ENCODE measurements at regions not wholly inside any gene's neighbourhood (a gene's known extent, or its start where the extent isn't known, plus 50 kb on each side); places are given as distances from the start of the nearest gene placed in this dataset.
A peak's percentile ranks its signal among the peaks of the same experiment; 100 is the strongest.

GRCh38 chr1:54485416-54485815, 62.6 kb upstream of the ACOT11 start:
- Histone ChIP-seq H2AFZ (ENCODE audit: low read depth, low read length) (no peak overlapping the region), H3K27me3 (ENCODE audit: control insufficient read depth in 2 of 2, insufficient read depth in 2 of 2, low read length in 2 of 2) (no peaks in the 10 kb centered on the region), H3K9me1 (ENCODE audit: control insufficient read depth, insufficient read depth, low read length) (peaks cover 2% of the 10 kb centered on the region), H3K4me1 (replicated peaks in 1 of 2; ENCODE audit: control insufficient read depth in 2 of 2, insufficient read depth in 2 of 2, low read length in 2 of 2) (peaks cover 24 to 40% of the 10 kb centered on the region in 2 experiments), H3K27ac (ENCODE audit: extremely low read depth, low read depth, low read length) (no peak overlapping the region), H4K20me1 (replicated peaks; ENCODE audit: control insufficient read depth, insufficient read depth, low read length) (no peaks in the 10 kb centered on the region), H3K4me2 (ENCODE audit: insufficient read depth, low read length) (no peak overlapping the region), H3K9ac (ENCODE audit: insufficient read depth in 1 of 2, low read depth in 2 of 2, low read length in 2 of 2) (no peak overlapping the region), H3K79me2 (ENCODE audit: control insufficient read depth, insufficient read depth, low read length) (no peaks in the 10 kb centered on the region; the same call in 2 of the 3 replicates), H3K36me3 (ENCODE audit: control insufficient read depth, insufficient read depth, low read length) (no peaks in the 10 kb centered on the region), H3K4me3 (no peak overlapping the region), H3K9me3 (replicated peaks; ENCODE audit: control insufficient read depth, insufficient read depth, low read depth, low read length) (no peaks in the 10 kb centered on the region)
- ATAC-seq (no peak), FAIRE-seq (no peak), DNase-seq (ENCODE audit: extremely low read depth in 1 of 4, low spot score in 3 of 4) (no peak)
- CTCF ChIA-PET (ENCODE audit: low intra/inter-chr PET ratio), result no interaction called here
- intact Hi-C loops (cut with micrococcal nuclease) (loop anchor here (10.0 kb wide), 1 partner anchor 271 kb away; no protein-coding TSS in a partner anchor), in situ Hi-C loops (cut with MboI) (loop anchor here (5.0 to 25.0 kb wide), 2 partner anchors 78 to 173 kb away; partner anchors contain the start of gene SSBP3)
- whole genome bisulfite sequencing (ENCODE audit: insufficient coverage, low coverage, missing lambda C conversion rate), result 55% methylated on average over 5 of the region's 5 CpGs
- BruUV-seq (replicated peaks), result no TSS peak
- POLR2A ChIA-PET, result no interaction called here
- no peak for TF ChIP-seq MTA1 (IDR thresholded peaks at IDR 0.05; ENCODE audit: borderline replicate concordance)
- peak; percentile 95 for TF ChIP-seq CEBPB (tag; IDR thresholded peaks at IDR 0.05)
- TF ChIP-seq CEBPG (CRISPR knock-in tag; IDR thresholded peaks at IDR 0.05), result peak; percentile 78
- peak; percentile 69 to 87 for TF ChIP-seq CEBPG (tag; conservative IDR thresholded peaks at IDR 0.05 in 1 of 2, IDR thresholded peaks at IDR 0.05 in 1 of 2)
- TF ChIP-seq ZEB2 (IDR thresholded peaks at IDR 0.05), result no peak

DNA sequence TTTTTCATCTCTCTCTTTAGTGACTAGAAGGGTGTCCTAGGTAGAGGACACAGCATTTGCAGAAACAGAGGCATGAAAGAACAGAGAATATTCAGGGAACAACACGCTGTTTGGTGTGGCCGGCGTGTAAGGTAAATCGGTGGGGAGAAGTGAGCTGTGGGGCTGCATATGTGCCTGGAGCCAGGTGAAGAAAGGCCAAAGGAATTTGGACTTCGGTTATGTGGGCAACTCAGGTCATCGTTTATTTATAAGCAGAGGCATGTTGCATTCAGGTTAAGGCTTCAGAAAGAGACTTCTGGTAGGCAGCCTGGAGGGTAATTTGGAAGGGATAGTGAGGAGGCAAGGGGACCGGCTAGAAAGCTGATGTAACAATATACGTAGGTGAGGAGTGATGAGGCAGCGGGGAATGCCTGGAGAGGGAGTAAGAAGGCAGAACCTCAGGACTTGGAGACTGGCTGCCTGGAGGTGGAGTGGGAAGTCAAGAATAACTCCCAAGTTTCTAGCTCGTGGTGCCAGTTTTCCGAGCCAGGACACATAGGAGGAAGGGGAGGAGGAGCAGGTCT, 64.1 kb upstream of the ACOT11 start:
- BruUV-seq (replicated peaks), result no TSS peak
- Histone ChIP-seq H3K79me2 (ENCODE audit: control insufficient read depth, insufficient read depth, low read length) (no peaks in the 10 kb centered on the region; the same call in 2 of the 3 replicates), H3K9me3 (replicated peaks; ENCODE audit: control insufficient read depth, insufficient read depth, low read depth, low read length) (no peaks in the 10 kb centered on the region), H4K20me1 (replicated peaks; ENCODE audit: control insufficient read depth, insufficient read depth, low read length) (no peaks in the 10 kb centered on the region), H2AFZ (ENCODE audit: low read depth, low read length) (peak overlapping the region; percentile 65), H3K4me1 (replicated peaks in 1 of 2; ENCODE audit: control insufficient read depth in 2 of 2, insufficient read depth in 2 of 2, low read length in 2 of 2) (peaks cover 33% of the 10 kb centered on the region in 2 experiments), H3K36me3 (ENCODE audit: control insufficient read depth, insufficient read depth, low read length) (no peaks in the 10 kb centered on the region), H3K4me3 (no peak overlapping the region), H3K9ac (ENCODE audit: insufficient read depth in 1 of 2, low read depth in 2 of 2, low read length in 2 of 2) (no peak overlapping the region), H3K27me3 (ENCODE audit: control insufficient read depth in 2 of 2, insufficient read depth in 2 of 2, low read length in 2 of 2) (no peaks in the 10 kb centered on the region), H3K4me2 (ENCODE audit: insufficient read depth, low read length) (no peak overlapping the region), H3K27ac (ENCODE audit: extremely low read depth, low read depth, low read length) (no peak overlapping the region), H3K9me1 (ENCODE audit: control insufficient read depth, insufficient read depth, low read length) (peaks cover 2% of the 10 kb centered on the region)
- DNase-seq (ENCODE audit: extremely low read depth in 1 of 4, low spot score in 3 of 4), result no peak
- in situ Hi-C loops (cut with MboI), result loop anchor here (25.0 kb wide), 1 partner anchor 172 kb away; no protein-coding TSS in a partner anchor
- intact Hi-C loops (cut with micrococcal nuclease), result loop anchor here (10.0 kb wide), 1 partner anchor 269 kb away; no protein-coding TSS in a partner anchor
- no peak for FAIRE-seq
- 76% methylated on average over 11 of the region's 11 CpGs for whole genome bisulfite sequencing (ENCODE audit: insufficient coverage, low coverage, missing lambda C conversion rate)
- CTCF ChIA-PET (ENCODE audit: low intra/inter-chr PET ratio), result no interaction called here
- no peak for ATAC-seq
- TF ChIP-seq CTBP1 (IDR thresholded peaks at IDR 0.05; ENCODE audit: borderline replicate concordance) (0 out of 2 replicates have a peak, but pooled peaks have one; percentile 8), HMGN3 (IDR thresholded peaks at IDR 0.05; ENCODE audit: borderline replicate concordance, extremely low read depth, insufficient read length, low read depth, low read length) (no peak), ZNF316 (IDR thresholded peaks at IDR 0.05) (0 out of 2 replicates have a peak, but pooled peaks have one; percentile 14), MEIS2 (IDR thresholded peaks at IDR 0.05; ENCODE audit: partially characterized antibody) (peak; percentile 26)
- POLR2A ChIA-PET, result interaction anchor here (0.6 to 1.2 kb wide), 5 partner anchors 11 to 80 kb away, joined by 3 to 7 read pairs (median 4); no protein-coding TSS in a partner anchor

All from K562 (cell line).